ENCODE measurements at regions not wholly inside any gene's neighbourhood (a gene's known extent, or its start where the extent isn't known, plus 50 kb on each side); places are given as distances from the start of the nearest gene placed in this dataset.

DNA sequence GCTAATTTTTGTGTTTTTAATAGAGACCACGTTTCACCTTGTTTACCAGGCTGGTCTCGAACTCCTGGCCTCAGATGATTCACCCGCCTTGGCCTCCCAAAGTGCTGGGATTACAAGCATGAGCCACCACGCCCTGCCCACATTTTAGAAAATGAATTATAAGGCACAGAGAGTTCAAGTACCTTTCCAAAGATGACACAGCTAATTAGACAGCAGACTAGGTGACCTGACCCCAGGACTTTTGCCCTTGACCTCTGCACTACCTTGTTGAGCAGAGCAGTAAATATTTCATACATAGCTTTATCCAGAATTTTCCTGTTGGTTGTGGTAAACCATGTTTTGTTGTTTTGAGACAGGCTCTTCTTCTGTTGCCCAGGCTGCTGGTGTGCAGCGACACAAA lies 131.3 kb upstream of the KCTD7 start:
- no peak overlapping the region for H2AK9ac ChIP-seq (replicated peaks; ENCODE audit: low read depth, low read length, poor library complexity)
- dilution Hi-C loops (cut with HindIII; ENCODE audit: low sequenced_read_pairs, unreplicated experiment) = no loop called here
- no peak overlapping the region for H2BK20ac ChIP-seq (ENCODE audit: low read depth, low read length)
- H2AFZ ChIP-seq (replicated peaks; ENCODE audit: low read length, poor library complexity) = no peak overlapping the region
- H3K9me1 ChIP-seq (ENCODE audit: insufficient read depth, low read length) = no peaks in the 10 kb centered on the region
- peaks cover 4% of the 10 kb centered on the region; the same call in 1 of the 2 replicates for H3K4me1 ChIP-seq (ENCODE audit: control insufficient read depth, insufficient read depth, low read length)
- no peak overlapping the region for H3K4me2 ChIP-seq (ENCODE audit: low read depth, low read length)
- H4K5ac ChIP-seq (ENCODE audit: low read depth, low read length) = no peak overlapping the region
- ChIA-PET POLR2A (ENCODE audit: unreplicated experiment) (no interaction called here), CTCF (no interaction called here)
- no peak overlapping the region for H3K14ac ChIP-seq (replicated peaks; ENCODE audit: low read depth, low read length)
- no peak overlapping the region for H3K4ac ChIP-seq (ENCODE audit: low read depth, low read length)
- H3K9ac ChIP-seq (ENCODE audit: low read depth, low read length) = no peak overlapping the region
- in situ Hi-C loops (cut with MboI; ENCODE audit: low sequenced_read_pairs) = no loop called here
- no peak overlapping the region for H4K8ac ChIP-seq (ENCODE audit: low read depth in 2 of 2, low read length in 2 of 2)
- ATAC-seq (ENCODE audit: low read depth) (no peak), DNase-seq (no peak)
- H2BK120ac ChIP-seq (ENCODE audit: low read depth, low read length) = no peak overlapping the region
- H4K20me1 ChIP-seq (ENCODE audit: insufficient read depth, low read length) = no peaks in the 10 kb centered on the region
- no TSS peak for BruUV-seq (replicated peaks)
- H4K91ac ChIP-seq (ENCODE audit: insufficient read depth, low read depth, low read length) = no peak overlapping the region
- H2BK15ac ChIP-seq (ENCODE audit: low read depth, low read length) = no peak overlapping the region
- peaks cover 7 to 12% of the 10 kb centered on the region in 2 experiments; a peak in 2 of 4 replicates for H3K79me1 ChIP-seq (ENCODE audit: low read depth in 1 of 2, low read length in 2 of 2)
- no peaks in the 10 kb centered on the region for H3K36me3 ChIP-seq (ENCODE audit: control insufficient read depth, insufficient read depth, low read length)
- H3K23ac ChIP-seq (ENCODE audit: low read depth, low read length) = no peak overlapping the region
- H3K9me3 ChIP-seq (ENCODE audit: control insufficient read depth, insufficient read depth, low read length) = no peaks in the 10 kb centered on the region
- no peak overlapping the region for H3K27ac ChIP-seq (ENCODE audit: insufficient read depth, low read length)
- no peak overlapping the region for H3K18ac ChIP-seq (ENCODE audit: low read depth, low read length)
- TF ChIP-seq MAFK (IDR thresholded peaks at IDR 0.05; ENCODE audit: low read depth, low read length) (no peak), MXI1 (IDR thresholded peaks at IDR 0.05; ENCODE audit: borderline replicate concordance, low read depth, low read length) (no peak), CHD1 (IDR thresholded peaks at IDR 0.05; ENCODE audit: low read depth, low read length) (no peak), POLR2A (IDR thresholded peaks at IDR 0.05; ENCODE audit: low read depth, low read length) (no peak), NFE2L2 (IDR thresholded peaks at IDR 0.05; ENCODE audit: low read depth, low read length) (no peak), MAZ (IDR thresholded peaks at IDR 0.05; ENCODE audit: borderline replicate concordance, low read depth, low read length) (no peak), BHLHE40 (IDR thresholded peaks at IDR 0.05; ENCODE audit: low read depth, low read length) (no peak), RAD21 (IDR thresholded peaks at IDR 0.05; ENCODE audit: low read length) (no peak), FOS (IDR thresholded peaks at IDR 0.05; ENCODE audit: low read depth, low read length) (no peak), RFX5 (IDR thresholded peaks at IDR 0.05; ENCODE audit: low read depth, low read length) (no peak), SMC3 (IDR thresholded peaks at IDR 0.05; ENCODE audit: low read depth, low read length) (no peak), CEBPB (IDR thresholded peaks at IDR 0.05; ENCODE audit: low read depth, low read length) (no peak), RCOR1 (IDR thresholded peaks at IDR 0.05; ENCODE audit: insufficient replicate concordance, low read length) (no peak)
- TF ChIP-seq, protein P1, sequence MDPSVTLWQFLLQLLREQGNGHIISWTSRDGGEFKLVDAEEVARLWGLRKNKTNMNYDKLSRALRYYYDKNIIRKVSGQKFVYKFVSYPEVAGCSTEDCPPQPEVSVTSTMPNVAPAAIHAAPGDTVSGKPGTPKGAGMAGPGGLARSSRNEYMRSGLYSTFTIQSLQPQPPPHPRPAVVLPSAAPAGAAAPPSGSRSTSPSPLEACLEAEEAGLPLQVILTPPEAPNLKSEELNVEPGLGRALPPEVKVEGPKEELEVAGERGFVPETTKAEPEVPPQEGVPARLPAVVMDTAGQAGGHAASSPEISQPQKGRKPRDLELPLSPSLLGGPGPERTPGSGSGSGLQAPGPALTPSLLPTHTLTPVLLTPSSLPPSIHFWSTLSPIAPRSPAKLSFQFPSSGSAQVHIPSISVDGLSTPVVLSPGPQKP (IDR thresholded peaks at IDR 0.05; ENCODE audit: borderline replicate concordance, low read depth, low read length) = no peak
- TF ChIP-seq, protein P2, sequence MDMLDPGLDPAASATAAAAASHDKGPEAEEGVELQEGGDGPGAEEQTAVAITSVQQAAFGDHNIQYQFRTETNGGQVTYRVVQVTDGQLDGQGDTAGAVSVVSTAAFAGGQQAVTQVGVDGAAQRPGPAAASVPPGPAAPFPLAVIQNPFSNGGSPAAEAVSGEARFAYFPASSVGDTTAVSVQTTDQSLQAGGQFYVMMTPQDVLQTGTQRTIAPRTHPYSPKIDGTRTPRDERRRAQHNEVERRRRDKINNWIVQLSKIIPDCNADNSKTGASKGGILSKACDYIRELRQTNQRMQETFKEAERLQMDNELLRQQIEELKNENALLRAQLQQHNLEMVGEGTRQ (IDR thresholded peaks at IDR 0.05; ENCODE audit: low read depth, low read length) = no peak
- TF ChIP-seq, protein P3, sequence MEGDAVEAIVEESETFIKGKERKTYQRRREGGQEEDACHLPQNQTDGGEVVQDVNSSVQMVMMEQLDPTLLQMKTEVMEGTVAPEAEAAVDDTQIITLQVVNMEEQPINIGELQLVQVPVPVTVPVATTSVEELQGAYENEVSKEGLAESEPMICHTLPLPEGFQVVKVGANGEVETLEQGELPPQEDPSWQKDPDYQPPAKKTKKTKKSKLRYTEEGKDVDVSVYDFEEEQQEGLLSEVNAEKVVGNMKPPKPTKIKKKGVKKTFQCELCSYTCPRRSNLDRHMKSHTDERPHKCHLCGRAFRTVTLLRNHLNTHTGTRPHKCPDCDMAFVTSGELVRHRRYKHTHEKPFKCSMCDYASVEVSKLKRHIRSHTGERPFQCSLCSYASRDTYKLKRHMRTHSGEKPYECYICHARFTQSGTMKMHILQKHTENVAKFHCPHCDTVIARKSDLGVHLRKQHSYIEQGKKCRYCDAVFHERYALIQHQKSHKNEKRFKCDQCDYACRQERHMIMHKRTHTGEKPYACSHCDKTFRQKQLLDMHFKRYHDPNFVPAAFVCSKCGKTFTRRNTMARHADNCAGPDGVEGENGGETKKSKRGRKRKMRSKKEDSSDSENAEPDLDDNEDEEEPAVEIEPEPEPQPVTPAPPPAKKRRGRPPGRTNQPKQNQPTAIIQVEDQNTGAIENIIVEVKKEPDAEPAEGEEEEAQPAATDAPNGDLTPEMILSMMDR (conservative IDR thresholded peaks at IDR 0.05; ENCODE audit: low read depth, low read length) = no peak
- no peak overlapping the region for H2BK5ac ChIP-seq (ENCODE audit: low read depth, low read length, poor library complexity, severe bottlenecking)
- intact Hi-C loops (cut with micrococcal nuclease) = no loop called here
- no peak overlapping the region for H3K56ac ChIP-seq (ENCODE audit: extremely low read depth, insufficient read depth, low read length)
- WGBS, 2 experiments (ENCODE audit: extremely low coverage in 2 of 2, insufficient read length in 1 of 2) = no CpG with 5 or more reads among the region's 5 CpGs
- H3K4me3 ChIP-seq (ENCODE audit: insufficient read depth, low read depth, low read length) = no peak overlapping the region
- H3K27me3 ChIP-seq (ENCODE audit: control insufficient read depth, insufficient read depth, low read length) = no peaks in the 10 kb centered on the region
- H2AK5ac ChIP-seq (ENCODE audit: low read depth, low read length) = no peak overlapping the region; the same call in 1 of the 2 replicates
